ENCODE measurements at regions not wholly inside any gene's neighbourhood (a gene's known extent, or its start where the extent isn't known, plus 50 kb on each side); places are given as distances from the start of the nearest gene placed in this dataset.

DNA sequence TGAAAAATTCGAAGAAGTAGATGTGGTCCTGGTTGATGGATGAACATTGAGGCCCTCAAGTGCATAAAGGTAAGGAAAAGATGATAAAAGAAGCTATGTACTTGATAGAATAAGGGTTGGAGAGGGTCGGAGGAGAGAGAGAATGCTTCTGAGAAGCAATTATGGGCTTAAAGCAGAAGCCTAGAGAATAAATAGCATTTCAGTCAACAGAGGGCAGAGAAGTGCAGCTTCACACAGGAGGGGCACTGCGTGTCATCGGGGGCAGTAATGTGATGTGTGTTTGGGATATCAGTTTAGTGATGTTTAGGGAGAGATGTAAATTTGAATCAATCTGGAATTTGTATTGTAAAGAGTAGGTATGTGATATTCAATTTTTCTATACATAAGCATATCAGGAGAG, 334.5 kb downstream of the PIK3C3 start:
- TF ChIP-seq POLR2A (IDR thresholded peaks at IDR 0.05; ENCODE audit: low read depth, low read length): no peak
- TF ChIP-seq POLR2AphosphoS5 (IDR thresholded peaks at IDR 0.05; ENCODE audit: low read depth, low read length): no peak
- TF ChIP-seq TAF1 (IDR thresholded peaks at IDR 0.05; ENCODE audit: borderline replicate concordance, low read depth, low read length): no peak

All from GM12892 (cell line).